Activated naive CD4-positive, alpha-beta T cell treated with anti-CD3 and anti-CD28 coated beads, Interleukin-2, amount 50 U/mL, for 24 hours (primary cell): ENCODE measurements at regions not wholly inside any gene's neighbourhood (a gene's known extent, or its start where the extent isn't known, plus 50 kb on each side); places are given as distances from the start of the nearest gene placed in this dataset.

Source experiments
- H3K27ac Mint-ChIP-seq: one replicate; pipeline ENCODE4 v1.8.0; 2021; ENCODE audit warnings: mild to moderate bottlenecking, mixed read lengths
- H3K27me3 Mint-ChIP-seq: one replicate; pipeline ENCODE4 v1.8.0; 2021; ENCODE audit warnings: mixed read lengths
- H3K36me3 Mint-ChIP-seq: one replicate; pipeline ENCODE4 v1.8.0; 2021; ENCODE audit warnings: mixed read lengths
- H3K4me1 Mint-ChIP-seq: one replicate; pipeline ENCODE4 v1.8.0; 2021; ENCODE audit warnings: mixed read lengths
- H3K4me3 Mint-ChIP-seq: one replicate; pipeline ENCODE4 v1.8.0; 2021; ENCODE audit warnings: mild to moderate bottlenecking, mixed read lengths
- H3K9me3 Mint-ChIP-seq: one replicate; pipeline ENCODE4 v1.8.0; 2021; ENCODE audit warnings: mixed read lengths

GRCh38 chr18:67612281-67612680 lies 95.8 kb upstream of the DSEL start:
- no peaks in the 10 kb centered on the region for H3K4me1 Mint-ChIP-seq

GRCh38 chr18:67608615-67609273 lies 92.2 kb upstream of the DSEL start:
- Mint-ChIP-seq H3K4me1 (no peaks in the 10 kb centered on the region), H3K4me3 (no peak overlapping the region), H3K36me3 (no peaks in the 10 kb centered on the region), H3K9me3 (no peaks in the 10 kb centered on the region), H3K27me3 (peaks cover 1% of the 10 kb centered on the region), H3K27ac (no peak overlapping the region)

More at GRCh38 chr18:67612281-67612680, 95.8 kb upstream of the DSEL start:
- Mint-ChIP-seq H3K27ac (no peak overlapping the region), H3K27me3 (peaks cover 1% of the 10 kb centered on the region), H3K4me3 (no peak overlapping the region), H3K36me3 (no peaks in the 10 kb centered on the region), H3K9me3 (no peaks in the 10 kb centered on the region)

- Mint-ChIP-seq H3K36me3 (no peaks in the 10 kb centered on the region), H3K27ac (no peak overlapping the region), H3K27me3 (peaks cover 1% of the 10 kb centered on the region), H3K4me3 (no peak overlapping the region), H3K4me1 (no peaks in the 10 kb centered on the region), H3K9me3 (peaks cover under 1% of the 10 kb centered on the region)
These were observed 91.7 kb upstream of the DSEL start for GRCh38 chr18:67608191-67608590.

GRCh38 chr18:67600181-67601180 lies 84.0 kb upstream of the DSEL start:
- no peaks in the 10 kb centered on the region for H3K36me3 Mint-ChIP-seq
- peaks cover 2% of the 10 kb centered on the region for H3K27me3 Mint-ChIP-seq
- no peak overlapping the region for H3K27ac Mint-ChIP-seq
- H3K4me3 Mint-ChIP-seq = no peak overlapping the region
- no peaks in the 10 kb centered on the region for H3K4me1 Mint-ChIP-seq
- peaks cover 10% of the 10 kb centered on the region for H3K9me3 Mint-ChIP-seq

- Mint-ChIP-seq H3K4me1 (no peaks in the 10 kb centered on the region), H3K27ac (no peak overlapping the region), H3K27me3 (peaks cover 2% of the 10 kb centered on the region), H3K4me3 (no peak overlapping the region), H3K9me3 (peaks cover 10% of the 10 kb centered on the region), H3K36me3 (no peaks in the 10 kb centered on the region)
These were observed 82.8 kb upstream of the DSEL start for GRCh38 chr18:67599277-67599676.

GRCh38 chr18:67597759-67598158 lies 81.2 kb upstream of the DSEL start:
- Mint-ChIP-seq H3K36me3 (no peaks in the 10 kb centered on the region), H3K27ac (no peak overlapping the region), H3K9me3 (peaks cover 5% of the 10 kb centered on the region), H3K4me1 (no peaks in the 10 kb centered on the region), H3K27me3 (peaks cover 2% of the 10 kb centered on the region), H3K4me3 (no peak overlapping the region)

- Mint-ChIP-seq H3K9me3 (peaks cover 5% of the 10 kb centered on the region), H3K4me1 (no peaks in the 10 kb centered on the region), H3K36me3 (no peaks in the 10 kb centered on the region), H3K4me3 (no peak overlapping the region), H3K27me3 (peaks cover 2% of the 10 kb centered on the region), H3K27ac (no peak overlapping the region)
These were observed 79.5 kb upstream of the DSEL start for GRCh38 chr18:67596003-67596402.

GRCh38 chr18:67590571-67591141 lies 74.1 kb upstream of the DSEL start:
- Mint-ChIP-seq H3K4me3 (no peak overlapping the region), H3K9me3 (no peaks in the 10 kb centered on the region), H3K27ac (no peak overlapping the region), H3K4me1 (no peaks in the 10 kb centered on the region), H3K27me3 (no peaks in the 10 kb centered on the region), H3K36me3 (no peaks in the 10 kb centered on the region)

GRCh38 chr18:67589325-67589724 lies 72.8 kb upstream of the DSEL start:
- H3K27ac Mint-ChIP-seq = no peak overlapping the region
- H3K9me3 Mint-ChIP-seq = no peaks in the 10 kb centered on the region
- no peaks in the 10 kb centered on the region for H3K36me3 Mint-ChIP-seq
- H3K27me3 Mint-ChIP-seq = no peaks in the 10 kb centered on the region
- H3K4me3 Mint-ChIP-seq = no peak overlapping the region
- no peaks in the 10 kb centered on the region for H3K4me1 Mint-ChIP-seq

GRCh38 chr18:67586101-67586500 lies 69.6 kb upstream of the DSEL start:
- Mint-ChIP-seq H3K27me3 (no peaks in the 10 kb centered on the region), H3K36me3 (no peaks in the 10 kb centered on the region), H3K9me3 (no peaks in the 10 kb centered on the region), H3K4me3 (no peak overlapping the region), H3K27ac (no peak overlapping the region), H3K4me1 (no peaks in the 10 kb centered on the region)

GRCh38 chr18:67583621-67584020 lies 67.1 kb upstream of the DSEL start:
- Mint-ChIP-seq H3K27me3 (no peaks in the 10 kb centered on the region), H3K36me3 (no peaks in the 10 kb centered on the region)

GRCh38 chr18:67582488-67582887 lies 66.0 kb upstream of the DSEL start:
- no peak overlapping the region for H3K27ac Mint-ChIP-seq
- H3K27me3 Mint-ChIP-seq = no peaks in the 10 kb centered on the region
- no peaks in the 10 kb centered on the region for H3K4me1 Mint-ChIP-seq
- H3K4me3 Mint-ChIP-seq = no peak overlapping the region
- H3K9me3 Mint-ChIP-seq = no peaks in the 10 kb centered on the region
- H3K36me3 Mint-ChIP-seq = no peaks in the 10 kb centered on the region

More at GRCh38 chr18:67583621-67584020, 67.1 kb upstream of the DSEL start:
- no peaks in the 10 kb centered on the region for H3K4me1 Mint-ChIP-seq
- H3K27ac Mint-ChIP-seq = no peak overlapping the region
- no peaks in the 10 kb centered on the region for H3K9me3 Mint-ChIP-seq
- H3K4me3 Mint-ChIP-seq = no peak overlapping the region

- no peaks in the 10 kb centered on the region for H3K27me3 Mint-ChIP-seq
- H3K27ac Mint-ChIP-seq = no peak overlapping the region
- no peak overlapping the region for H3K4me3 Mint-ChIP-seq
- H3K9me3 Mint-ChIP-seq = no peaks in the 10 kb centered on the region
- no peaks in the 10 kb centered on the region for H3K36me3 Mint-ChIP-seq
- H3K4me1 Mint-ChIP-seq = no peaks in the 10 kb centered on the region
These were observed 64.7 kb upstream of the DSEL start for GRCh38 chr18:67581178-67581577.

GRCh38 chr18:67577386-67577785 lies 60.9 kb upstream of the DSEL start:
- Mint-ChIP-seq H3K27ac (no peak overlapping the region), H3K27me3 (no peaks in the 10 kb centered on the region), H3K4me3 (no peak overlapping the region), H3K4me1 (no peaks in the 10 kb centered on the region), H3K36me3 (no peaks in the 10 kb centered on the region), H3K9me3 (no peaks in the 10 kb centered on the region)

- Mint-ChIP-seq H3K4me3 (no peak overlapping the region), H3K4me1 (no peaks in the 10 kb centered on the region), H3K27me3 (no peaks in the 10 kb centered on the region), H3K9me3 (no peaks in the 10 kb centered on the region), H3K36me3 (no peaks in the 10 kb centered on the region), H3K27ac (no peak overlapping the region)
These were observed 58.2 kb upstream of the DSEL start for GRCh38 chr18:67574749-67575148.

GRCh38 chr18:67568166-67568565 lies 51.6 kb upstream of the DSEL start:
- Mint-ChIP-seq H3K36me3 (no peaks in the 10 kb centered on the region), H3K27ac (no peak overlapping the region), H3K4me3 (no peak overlapping the region), H3K4me1 (no peaks in the 10 kb centered on the region), H3K9me3 (no peaks in the 10 kb centered on the region), H3K27me3 (peaks cover 8% of the 10 kb centered on the region)
